GM19463 (cell line): ENCODE measurements at regions not wholly inside any gene's neighbourhood (a gene's known extent, or its start where the extent isn't known, plus 50 kb on each side); places are given as distances from the start of the nearest gene placed in this dataset.

Source experiments
- ATAC-seq: cut with Tn5 transposase; IDR thresholded peaks from one replicate; pipeline ENCODE4 v1.9.1; 2021; ENCODE audit warnings: mild to moderate bottlenecking, moderate library complexity; ENCODE audit not compliant: unreplicated experiment

DNA sequence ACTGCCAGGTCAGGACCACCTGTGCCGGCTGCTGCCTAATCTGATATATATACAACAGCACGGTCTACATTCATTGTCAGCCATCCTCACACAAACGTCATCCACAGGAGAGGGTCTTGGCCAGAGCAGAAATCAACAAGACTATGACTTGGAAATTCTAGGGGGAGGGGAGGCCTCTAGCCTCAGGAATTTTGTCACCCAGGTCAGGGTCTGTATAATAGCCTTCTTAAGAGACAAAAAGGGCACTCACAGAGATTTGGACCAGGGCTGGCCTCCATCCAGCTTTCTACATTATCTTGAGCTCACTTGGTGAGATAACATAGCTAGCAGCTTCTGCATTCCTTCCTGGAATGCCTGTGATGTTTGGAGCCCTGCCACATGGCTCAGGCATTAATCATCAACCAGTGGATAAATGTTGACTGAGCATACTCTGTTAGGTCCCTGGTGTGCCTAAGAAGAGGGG lies 50.4 kb upstream of the CTIF start:
- ATAC-seq, result no peak

DNA sequence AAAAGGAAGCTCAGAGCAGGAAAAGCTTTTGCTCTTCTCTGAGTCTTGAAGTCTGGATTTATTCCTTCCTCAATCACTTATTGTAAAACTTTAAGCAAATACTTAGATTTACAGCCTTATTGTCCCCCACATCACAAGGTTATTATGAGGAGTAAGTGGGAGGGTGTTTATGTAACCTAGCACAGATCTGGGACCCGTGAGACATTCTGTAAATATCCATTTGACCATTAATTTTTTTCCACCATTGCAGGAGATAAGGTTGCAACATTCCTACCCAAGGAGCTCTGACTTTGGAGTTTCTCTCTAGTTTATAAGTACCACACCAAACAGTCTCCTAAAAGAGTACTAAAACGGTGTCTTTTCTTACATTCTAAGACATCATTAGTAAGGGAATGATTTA lies 52.1 kb upstream of the CTIF start:
- ATAC-seq, result no peak

DNA sequence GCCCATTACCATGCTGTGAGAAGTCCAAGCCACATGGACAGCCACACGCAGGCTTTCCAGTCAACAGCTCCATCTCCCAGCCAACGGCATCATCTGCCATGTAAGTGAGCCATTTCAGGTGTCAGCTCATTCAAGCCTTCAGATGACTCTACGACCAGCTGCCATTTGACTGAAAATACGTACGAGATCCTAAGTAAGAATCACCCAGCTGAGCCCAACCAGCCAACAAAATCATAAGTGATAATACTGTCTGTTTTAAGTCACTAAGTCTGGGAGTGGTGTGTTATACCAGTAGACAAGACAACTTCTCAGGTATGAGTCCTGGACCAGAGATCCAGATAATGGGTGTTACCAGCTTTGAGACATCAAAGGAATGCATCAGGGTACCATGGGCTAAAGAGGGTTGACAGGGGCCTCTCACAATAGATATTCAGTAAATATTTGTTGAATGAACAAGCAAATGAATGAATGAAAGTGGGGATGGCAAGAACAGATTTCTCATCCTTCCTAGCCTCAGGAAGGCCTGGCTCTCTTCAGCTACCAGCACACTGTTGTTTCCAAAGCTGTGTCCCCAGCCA lies 52.9 kb upstream of the CTIF start:
- ATAC-seq, result no peak

DNA sequence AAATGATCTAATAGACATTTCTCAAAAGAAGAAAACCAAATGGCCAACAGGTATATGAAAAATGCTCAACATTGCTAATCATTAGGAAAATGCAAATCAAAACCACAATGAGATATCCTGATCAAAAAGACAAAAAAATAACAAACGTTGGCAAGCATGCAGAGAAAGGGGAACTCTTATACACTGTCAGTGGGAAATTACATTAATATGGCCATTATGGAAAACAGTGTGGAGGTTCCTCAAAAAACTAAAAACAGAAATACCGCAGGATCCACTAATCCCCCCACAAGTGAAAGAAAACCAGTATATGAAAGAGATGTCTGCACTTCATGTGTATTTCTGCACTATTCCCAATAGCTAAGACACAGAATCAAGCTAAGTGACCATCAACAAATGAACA lies 57.7 kb upstream of the CTIF start:
- no peak for ATAC-seq

DNA sequence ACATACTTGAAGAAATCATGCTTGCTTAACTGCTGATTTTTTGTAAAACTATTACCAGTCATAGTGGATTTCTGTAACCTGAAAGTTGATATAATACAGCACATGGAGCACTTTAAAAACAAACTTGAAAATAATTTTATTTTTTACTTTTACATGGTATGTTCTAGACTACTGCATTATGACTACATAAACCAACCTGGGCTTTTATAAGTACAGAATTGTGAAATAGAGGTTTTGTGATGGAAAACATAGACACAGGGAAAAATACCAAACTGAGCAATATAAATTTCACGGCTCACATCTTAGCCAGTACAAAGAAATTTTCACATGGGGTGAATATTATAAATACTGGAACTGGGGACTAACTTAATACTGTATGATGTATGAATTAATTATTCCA lies 59.3 kb upstream of the CTIF start:
- no peak for ATAC-seq

DNA sequence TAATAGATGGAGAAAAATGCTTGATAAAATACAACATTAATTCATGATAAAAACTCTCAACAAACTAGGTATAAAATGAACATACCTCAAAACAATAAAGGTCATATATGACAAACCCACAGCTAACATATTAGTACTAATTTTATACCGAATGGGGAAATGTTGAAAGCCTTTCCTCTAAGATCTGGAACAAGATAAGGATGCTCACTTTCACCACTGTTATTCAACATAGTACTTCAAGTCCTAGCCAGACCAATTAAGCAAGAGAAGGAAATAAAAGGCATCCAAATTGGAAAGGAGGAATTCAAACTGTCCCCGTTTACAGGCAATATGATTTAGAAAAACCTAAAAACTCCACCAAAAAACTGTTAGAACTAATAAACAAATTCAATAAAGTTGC lies 61.5 kb upstream of the CTIF start:
- no peak for ATAC-seq

DNA sequence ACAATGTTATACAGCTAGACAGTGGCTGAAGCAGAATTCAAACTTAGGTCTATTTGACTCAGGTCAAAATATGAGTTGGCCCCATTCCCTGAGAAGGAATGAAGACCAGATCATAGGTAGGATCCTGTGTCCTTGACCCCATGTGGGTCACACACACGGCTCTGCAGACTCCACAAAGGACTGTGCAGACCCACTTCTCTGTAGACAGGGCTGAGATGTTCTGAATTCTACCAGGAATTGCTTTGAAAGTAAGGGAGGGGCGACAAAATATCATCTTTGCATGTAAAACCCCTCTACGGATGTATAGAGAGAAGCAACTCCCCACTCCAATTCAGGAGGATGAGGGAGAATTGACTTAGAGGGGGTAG lies 62.3 kb upstream of the CTIF start:
- no peak for ATAC-seq

DNA sequence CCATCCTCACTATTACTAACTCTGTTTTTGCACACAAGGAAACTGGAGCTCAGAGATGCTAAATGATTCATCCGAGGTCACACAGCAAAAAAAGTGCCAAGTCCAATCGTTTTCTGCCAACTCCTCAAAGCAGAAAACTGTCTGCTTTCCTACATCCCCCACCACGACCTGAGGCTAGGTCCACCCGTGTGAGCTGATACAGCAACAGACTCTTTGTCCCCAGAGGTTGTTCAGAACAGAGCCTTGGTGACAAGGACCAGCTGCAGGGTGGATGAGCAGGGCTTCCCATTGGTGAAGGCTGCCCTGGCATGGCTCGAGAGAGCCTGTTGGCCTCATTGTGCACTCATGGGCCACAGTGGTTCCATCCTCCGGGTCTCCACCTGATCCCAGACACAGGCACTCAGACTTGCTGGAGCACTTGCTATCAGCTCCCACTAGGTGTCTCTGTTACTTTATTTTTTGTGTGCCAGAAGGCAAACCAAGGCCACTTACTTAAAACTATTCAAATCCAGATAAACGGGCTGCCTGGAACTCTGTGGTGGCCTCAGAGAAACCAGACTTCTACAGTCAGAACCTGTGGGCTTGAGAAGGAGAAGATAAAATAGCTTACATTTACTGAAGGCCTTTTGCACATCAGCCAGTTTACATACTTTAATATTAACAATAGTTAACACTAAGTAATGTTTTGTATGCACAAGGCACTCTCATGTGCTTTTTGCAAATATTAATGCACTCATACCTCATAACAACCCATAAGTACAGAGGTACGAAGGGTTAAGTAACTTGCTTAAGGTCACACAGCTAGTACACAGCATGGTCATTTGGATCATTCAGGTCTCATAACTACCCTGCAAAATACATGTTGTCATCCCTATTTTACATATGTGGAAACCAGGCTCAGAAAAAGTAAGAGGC lies 62.9 kb upstream of the CTIF start:
- peak; percentile 56 for ATAC-seq

DNA sequence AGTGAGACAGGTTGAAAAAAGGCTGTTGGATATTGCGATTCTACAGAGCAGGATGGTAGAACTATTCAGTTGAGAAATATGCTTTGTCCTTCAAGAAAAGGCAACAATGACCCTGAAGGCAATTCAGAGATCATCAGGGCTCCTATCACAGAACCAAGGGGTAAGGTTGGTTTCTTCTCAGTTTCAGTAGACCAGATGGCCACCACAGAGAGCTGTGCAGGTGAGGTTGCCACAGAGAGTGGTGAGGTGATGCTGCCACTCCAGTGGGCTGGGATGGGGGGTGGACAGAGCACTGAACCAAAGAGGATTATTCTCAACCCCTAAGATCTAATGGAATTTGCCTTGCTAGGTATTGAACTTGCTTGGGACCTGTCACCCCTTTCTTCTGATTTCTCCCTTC lies 64.6 kb upstream of the ZBTB7C start:
- ATAC-seq, result no peak

DNA sequence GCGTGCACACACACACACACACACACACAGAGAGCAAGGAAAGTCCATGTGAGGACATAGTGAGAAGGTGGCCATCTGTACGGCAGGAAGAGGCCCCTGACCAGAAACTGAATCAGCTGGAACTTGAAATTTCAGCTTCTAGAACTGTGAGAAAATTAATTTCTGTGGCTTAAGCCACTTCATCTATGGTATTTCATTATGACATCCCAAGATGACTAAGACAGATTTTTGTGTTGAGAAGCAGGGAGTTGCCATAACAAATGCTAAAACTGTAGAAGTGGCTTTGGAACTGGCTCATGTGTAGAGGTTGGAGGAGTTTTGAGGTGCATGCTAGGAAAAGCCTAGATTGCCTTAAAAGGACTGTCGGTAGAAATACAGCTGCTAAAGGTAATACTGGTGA lies 63.4 kb upstream of the ZBTB7C start:
- ATAC-seq, result no peak

DNA sequence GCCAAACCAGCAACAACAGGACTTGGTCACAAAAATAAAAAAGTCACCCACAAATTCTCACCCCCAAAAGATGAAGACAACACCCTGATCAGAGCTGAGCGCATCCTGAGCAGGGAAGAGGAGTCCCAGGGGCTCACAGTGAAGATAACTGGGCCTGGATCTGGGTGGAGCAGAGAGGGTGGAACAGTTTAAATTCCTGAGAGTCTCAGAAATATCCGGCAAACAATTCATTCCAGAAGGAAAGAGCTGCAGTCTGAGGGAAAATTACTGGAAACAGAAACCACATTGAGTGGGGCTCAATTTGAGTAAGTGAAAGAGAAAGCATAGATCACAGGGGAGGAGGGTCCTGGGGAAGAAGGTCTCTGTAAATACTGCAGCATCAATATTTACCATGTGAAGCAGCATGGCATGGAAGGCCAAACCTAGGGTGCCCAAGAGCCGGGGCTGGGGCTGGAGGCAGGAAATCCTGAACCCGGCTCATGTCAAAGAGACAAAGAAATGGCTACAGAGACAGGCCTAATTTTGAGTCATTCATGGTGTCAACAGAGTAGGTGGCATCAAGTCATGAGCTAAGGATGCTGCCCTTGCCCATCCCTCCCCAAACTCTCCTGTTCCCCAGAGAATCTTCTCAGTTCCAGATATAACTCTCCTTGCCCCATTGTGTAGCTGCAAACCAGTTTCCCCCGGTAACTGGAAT lies 61.4 kb upstream of the ZBTB7C start:
- ATAC-seq, result no peak

DNA sequence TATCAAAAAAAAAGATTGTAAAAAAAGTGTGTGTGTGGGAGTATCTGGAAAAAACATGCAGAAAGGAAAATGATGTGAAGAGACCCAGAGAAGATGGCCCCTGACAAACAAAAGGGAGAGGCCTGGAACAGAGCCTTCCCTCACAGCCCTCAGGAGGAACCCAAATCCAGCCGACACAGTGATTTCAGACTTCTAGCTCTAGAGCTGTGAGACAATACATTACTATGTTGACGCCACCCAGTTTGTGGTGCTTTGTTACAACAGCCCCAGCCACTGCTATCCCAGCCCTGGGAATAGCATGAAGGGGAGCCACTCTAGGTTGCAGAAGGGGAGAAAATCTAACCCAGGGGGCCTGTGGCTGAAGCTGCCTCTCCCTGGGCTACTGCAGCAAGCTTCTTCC lies 59.0 kb upstream of the ZBTB7C start:
- no peak for ATAC-seq

DNA sequence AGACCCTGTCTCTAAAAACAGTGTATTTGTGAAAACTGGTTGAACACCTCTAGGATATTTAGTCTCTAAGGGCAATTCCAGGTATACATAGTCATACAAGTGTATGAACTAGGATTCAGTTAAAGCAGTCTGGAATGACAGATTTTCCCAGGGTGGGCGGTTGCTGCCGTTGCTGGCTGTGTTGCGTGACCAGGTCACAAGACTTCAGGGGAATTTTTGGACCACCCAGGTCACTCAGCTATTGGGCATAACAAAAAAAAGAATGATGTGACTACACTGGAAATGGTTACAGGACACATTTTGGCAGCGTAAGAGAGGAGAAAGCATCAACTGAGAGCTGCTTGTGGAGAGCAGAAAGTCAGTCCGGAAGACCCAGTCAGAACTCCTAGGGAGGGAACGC lies 58.0 kb upstream of the ZBTB7C start:
- ATAC-seq, result no peak

DNA sequence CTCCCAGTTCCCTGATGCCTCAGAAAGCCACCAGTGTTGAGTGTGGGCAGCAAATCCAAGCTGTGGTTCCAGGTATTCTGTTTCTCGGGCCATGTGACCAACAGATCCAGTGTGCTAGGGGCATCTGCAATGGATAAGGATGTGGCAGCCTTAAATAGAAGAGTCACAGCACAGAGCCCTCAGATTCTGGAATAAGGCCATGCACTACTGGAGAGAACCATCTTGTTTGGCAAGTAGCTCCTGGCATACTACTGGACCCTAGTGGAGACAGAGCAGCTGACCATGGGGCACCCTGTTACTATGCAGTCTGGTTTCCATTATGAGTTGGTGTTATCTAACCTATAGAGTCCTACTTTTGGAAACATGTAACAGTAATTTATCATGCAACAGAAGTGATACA lies 53.3 kb upstream of the ZBTB7C start:
- no peak for ATAC-seq

DNA sequence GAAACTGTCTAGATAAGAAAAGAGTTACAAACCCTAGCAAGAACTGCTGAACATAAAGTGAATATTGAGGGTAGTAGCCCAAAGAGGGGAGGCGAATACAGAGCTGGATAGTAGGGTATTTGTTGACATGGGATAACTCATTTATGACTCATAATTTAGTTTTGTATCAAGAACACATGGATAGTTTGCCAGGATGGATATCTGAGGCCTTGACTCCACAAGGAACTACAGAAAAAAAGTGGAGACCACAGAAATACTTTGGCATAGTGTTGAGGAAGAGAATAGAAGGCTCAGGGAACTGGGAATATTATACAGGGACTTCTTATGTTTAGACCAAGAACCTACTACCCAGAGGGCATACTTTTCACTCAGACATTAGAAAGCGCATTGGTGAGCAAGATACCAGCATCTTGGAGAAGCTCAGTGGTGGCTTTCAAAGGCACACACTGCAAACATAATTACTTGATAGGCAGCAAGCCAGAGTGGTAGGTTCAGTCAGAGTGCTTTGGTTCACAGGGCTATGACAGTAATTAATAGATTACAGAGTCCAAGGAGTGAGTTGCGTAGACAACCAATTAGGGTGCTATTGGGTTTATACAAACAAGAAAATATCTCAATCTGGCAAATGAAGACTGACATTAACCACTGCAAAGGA lies 51.9 kb upstream of the ZBTB7C start:
- ATAC-seq, result no peak

DNA sequence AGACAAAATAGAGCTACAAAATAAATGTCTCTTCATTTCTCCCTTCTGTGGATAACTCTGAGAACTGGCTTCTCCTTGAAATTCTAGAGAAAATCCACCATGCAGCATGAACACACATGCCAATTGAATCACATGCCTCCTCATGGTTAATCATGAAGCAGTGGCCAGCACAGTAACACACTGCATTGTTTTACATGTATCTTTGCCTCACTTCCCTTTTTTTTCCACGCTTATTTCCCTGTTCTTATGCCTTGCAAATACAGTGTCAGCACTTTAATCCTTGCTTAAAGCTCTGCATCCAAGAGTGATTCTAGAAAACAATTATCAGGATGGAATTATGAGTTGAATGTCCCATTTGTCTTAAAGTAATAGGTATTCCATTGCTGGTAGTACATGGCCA lies 50.3 kb upstream of the ZBTB7C start:
- ATAC-seq, result no peak

DNA sequence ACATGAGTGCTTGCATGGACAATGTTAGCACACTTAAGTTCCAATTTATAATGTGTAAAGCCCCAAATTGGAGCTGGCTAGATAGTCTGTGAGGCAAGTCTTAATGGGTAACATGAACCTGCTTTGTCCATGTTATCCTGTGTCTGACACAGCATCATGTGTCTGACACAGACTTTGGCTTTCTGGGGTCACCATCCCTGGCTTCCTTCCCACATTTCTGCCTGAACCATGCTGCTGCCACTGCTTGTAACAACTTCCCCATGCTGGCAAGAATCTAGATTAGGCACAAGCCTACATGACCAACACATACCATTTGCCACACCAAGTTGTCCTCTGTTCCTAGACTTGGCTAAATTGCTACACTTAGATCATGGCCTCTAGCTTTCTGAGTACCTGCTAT lies 49.8 kb upstream of the ZBTB7C start:
- no peak for ATAC-seq
